ENCODE measurements at regions not wholly inside any gene's neighbourhood (a gene's known extent, or its start where the extent isn't known, plus 50 kb on each side); places are given as distances from the start of the nearest gene placed in this dataset.

DNA sequence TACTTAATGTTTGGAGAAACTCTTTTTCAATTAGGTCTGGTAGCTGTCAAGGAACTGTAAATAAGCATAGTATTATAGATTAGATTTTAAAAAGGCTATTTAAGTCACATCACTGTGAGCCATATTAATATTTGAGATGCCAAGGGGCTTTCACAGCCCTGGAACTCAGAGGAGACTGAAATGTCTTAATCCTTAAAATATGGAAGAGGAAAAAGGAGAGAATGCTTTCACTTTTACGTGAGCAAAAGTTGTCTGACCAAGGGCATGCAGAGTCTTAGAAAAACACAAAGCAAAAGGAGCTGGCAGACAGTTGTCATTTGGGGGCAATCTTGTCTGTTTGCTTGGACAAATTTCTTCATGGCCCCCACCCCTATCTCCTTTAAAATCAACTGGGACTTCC is 253.2 kb upstream of the IGFBP7 start:
- no peak overlapping the region for H3K4me3 Mint-ChIP-seq
- Histone ChIP-seq H3K14ac (ENCODE audit: insufficient read depth, low read length) (no peak overlapping the region), H3K27me3 (ENCODE audit: insufficient read depth, low read length) (no peaks in the 10 kb centered on the region), H3K4me2 (ENCODE audit: insufficient read depth, insufficient read length, low read length) (no peak overlapping the region), H3K18ac (ENCODE audit: insufficient read length, low read depth, low read length) (no peak overlapping the region), H3K27ac (ENCODE audit: insufficient read length, low read depth, low read length) (no peak overlapping the region), H2AFZ (ENCODE audit: low read length) (no peak overlapping the region), H3K23ac (ENCODE audit: insufficient read length, low read depth, low read length) (no peak overlapping the region), H3K79me1 (ENCODE audit: insufficient read depth, low read depth, low read length, poor library complexity, severe bottlenecking) (no peaks in the 10 kb centered on the region), H4K20me1 (ENCODE audit: control insufficient read depth, insufficient read depth, insufficient read length) (no peaks in the 10 kb centered on the region), H4K5ac (ENCODE audit: insufficient read length, low read depth, low read length) (no peak overlapping the region), H2BK15ac (ENCODE audit: low read depth, low read length) (no peak overlapping the region), H3K4ac (ENCODE audit: low read depth, low read length) (no peak overlapping the region), H3K56ac (ENCODE audit: insufficient read length, low read depth, low read length) (no peak overlapping the region), H3K23me2 (ENCODE audit: insufficient read length, low read depth, low read length, poor library complexity, severe bottlenecking) (no peaks in the 10 kb centered on the region), H4K8ac (replicated peaks; ENCODE audit: insufficient read length, low read depth, low read length) (no peak overlapping the region), H2BK120ac (ENCODE audit: low read depth, low read length, poor library complexity, severe bottlenecking) (no peak overlapping the region), H3K9ac (ENCODE audit: extremely low read depth, insufficient read length, low read length) (no peak overlapping the region), H3K9me3 (ENCODE audit: control insufficient read depth, low read depth, low read length) (no peaks in the 10 kb centered on the region), H3K79me2 (ENCODE audit: insufficient read depth, low read length) (peaks cover 2% of the 10 kb centered on the region; the same call in 1 of the 2 replicates), H2BK12ac (ENCODE audit: insufficient read length, low read depth, low read length) (no peak overlapping the region), H2BK5ac (ENCODE audit: insufficient read length, low read length) (no peak overlapping the region), H2BK20ac (ENCODE audit: low read depth, low read length, poor library complexity, severe bottlenecking) (no peak overlapping the region), H3K4me1 (ENCODE audit: insufficient read depth, low read length) (no peaks in the 10 kb centered on the region), H2AK5ac (ENCODE audit: insufficient read length, low read length) (no peak overlapping the region), H4K91ac (ENCODE audit: insufficient read length, low read depth, low read length) (no peak overlapping the region), H3T11ph (ENCODE audit: low read length) (no peak overlapping the region)
- no CpG with 5 or more reads among the region's 1 CpG for WGBS (ENCODE audit: extremely low coverage, insufficient read length, low lambda C conversion rate)
- no peak for TF ChIP-seq CTCF (conservative IDR thresholded peaks at IDR 0.05)
- no peaks in the 10 kb centered on the region for H3K4me1 Mint-ChIP-seq
- 0 out of 7 replicates have a peak, but pooled peaks cover 0 to 5% (median 0%) of the 10 kb centered on the region in 3 experiments for H3K36me3 Mint-ChIP-seq (ENCODE audit: insufficient read depth in 1 of 3, low read depth in 3 of 3)
- no peaks in the 10 kb centered on the region; the same call in 1 of the 2 replicates for H3K27me3 Mint-ChIP-seq (ENCODE audit: low read depth)
- no peak for DNase-seq
- H3K9me3 Mint-ChIP-seq: peaks cover 4 to 6% of the 10 kb centered on the region in 2 experiments; a peak in 4 of 5 replicates
- H3K27ac Mint-ChIP-seq: no peak overlapping the region
